K562 (cell line): ENCODE measurements at regions not wholly inside any gene's neighbourhood (a gene's known extent, or its start where the extent isn't known, plus 50 kb on each side); places are given as distances from the start of the nearest gene placed in this dataset.

Experiments
- BDP1 ChIP-seq: IDR thresholded peaks from 3 replicates; pipeline ENCODE4 v1.6.1; 2011; ENCODE audit not compliant: insufficient read length, insufficient read depth
- CHD1 ChIP-seq: fragments of 200-600 bp; sonication (generic); IDR thresholded peaks from one replicate; pipeline ENCODE4 v1.6.1; 2012; ENCODE audit warnings: mild to moderate bottlenecking, moderate library complexity, low read length, inconsistent platforms
- E2F1 ChIP-seq: sonication (generic); formaldehyde crosslinking; IDR thresholded peaks from 2 replicates; pipeline ENCODE4 v1.8.1; 2023; ENCODE audit warnings: mild to moderate bottlenecking, missing genetic modification reagents, moderate library complexity
- EWSR1 ChIP-seq: fragments of 450-650 bp; IDR thresholded peaks from 2 replicates; pipeline ENCODE4 v1.6.1; 2018; ENCODE audit warnings: borderline replicate concordance, mild to moderate bottlenecking, low read depth, moderate library complexity; ENCODE audit not compliant: partially characterized antibody
- FOXA3 ChIP-seq, 2 experiments: fragments of 450-650 bp in 1 of 2; sonication (generic) in 1 of 2; formaldehyde crosslinking; IDR thresholded peaks in 1 of 2; conservative IDR thresholded peaks in 1 of 2; 2 replicates each; pipeline versions ENCODE4 v1.4.0 to v1.8.0; 2020 to 2022; ENCODE audit warnings: mild to moderate bottlenecking in 2 of 2, missing genetic modification reagents in 1 of 2
- MTA3 ChIP-seq: fragments of 450-650 bp; formaldehyde crosslinking; IDR thresholded peaks from 2 replicates; pipeline ENCODE4 v1.6.1; 2017; ENCODE audit warnings: mild to moderate bottlenecking, borderline replicate concordance
- NCOA6 ChIP-seq: fragments of 450-650 bp; IDR thresholded peaks from 2 replicates; pipeline ENCODE4 v1.6.1; 2017; ENCODE audit warnings: mild to moderate bottlenecking
- NR2F6 ChIP-seq: fragments of 450-650 bp; formaldehyde crosslinking; IDR thresholded peaks from 2 replicates; pipeline ENCODE4 v1.4.0; 2020; ENCODE audit warnings: mild to moderate bottlenecking
- POLR2G ChIP-seq: fragments of 200-400 bp; formaldehyde crosslinking; IDR thresholded peaks from 2 replicates; pipeline ENCODE4 v1.6.1; 2017; ENCODE audit warnings: low read depth, mild to moderate bottlenecking, antibody characterized with exemption, low read length, moderate library complexity
- RAD51 ChIP-seq: fragments of 450-650 bp; IDR thresholded peaks from 2 replicates; pipeline ENCODE4 v1.7.1; 2016; ENCODE audit warnings: low read depth, mild to moderate bottlenecking, borderline replicate concordance
- RBM34 ChIP-seq: fragments of 200-400 bp; formaldehyde crosslinking; IDR thresholded peaks from 2 replicates; pipeline ENCODE4 v1.6.1; 2018; ENCODE audit warnings: low read length, borderline replicate concordance; ENCODE audit not compliant: insufficient read depth
- SMAD4 ChIP-seq: fragments of 250-450 bp; sonication (Bioruptor Pico); conservative IDR thresholded peaks from 2 replicates; pipeline ENCODE4 v1.8.0; 2021; ENCODE audit warnings: inconsistent platforms, mild to moderate bottlenecking, moderate library complexity
- ZC3H8 ChIP-seq: fragments of 450-650 bp; IDR thresholded peaks from 2 replicates; pipeline ENCODE4 v1.6.1; 2017
- ZNF121 ChIP-seq: sonication (generic); formaldehyde crosslinking; conservative IDR thresholded peaks from 2 replicates; pipeline ENCODE4 v1.8.0; 2022; ENCODE audit warnings: missing genetic modification reagents
- ZNF589 ChIP-seq: fragments of 200-800 bp; sonication (Bioruptor generic); IDR thresholded peaks from 2 replicates; pipeline ENCODE4 v1.6.1; 2016; ENCODE audit warnings: low read depth, missing genetic modification characterization, missing compliant biosample characterization
- ZNF707 ChIP-seq: fragments of 250-450 bp; sonication (Bioruptor Pico); conservative IDR thresholded peaks from 2 replicates; pipeline ENCODE4 v1.8.0; 2022; ENCODE audit warnings: inconsistent platforms, mild to moderate bottlenecking, moderate library complexity
- TF ChIP-seq, protein P1 (sequence below): fragments of 250-450 bp; sonication (Bioruptor Pico); IDR thresholded peaks from 2 replicates; pipeline ENCODE4 v1.8.0; 2021; ENCODE audit warnings: moderate library complexity, mild to moderate bottlenecking, inconsistent platforms
- TF ChIP-seq, protein P2 (sequence below): sonication (generic); formaldehyde crosslinking; IDR thresholded peaks from 2 replicates; pipeline ENCODE4 v1.5.0; 2020; ENCODE audit warnings: missing genetic modification reagents
- TF ChIP-seq, protein P3 (sequence below): fragments of 450-650 bp; IDR thresholded peaks from one replicate; pipeline ENCODE4 v1.6.1; 2018; ENCODE audit warnings: mild to moderate bottlenecking, moderate library complexity; ENCODE audit not compliant: partially characterized antibody
- TF ChIP-seq, protein P4 (sequence below): fragments of 250-450 bp; sonication (Bioruptor Pico); IDR thresholded peaks from 2 replicates; pipeline ENCODE4 v1.5.0; 2021
- TF ChIP-seq, protein P5 (sequence below): sonication (generic); IDR thresholded peaks from 2 replicates; pipeline ENCODE4 v1.6.1; 2016

- TF ChIP-seq E2F1 (no peak), ZC3H8 (no peak), CHD1 (no peak), ZNF121 (CRISPR knock-in tag) (no peak), RAD51 (peak; percentile 72), NCOA6 (no peak), ZNF707 (CRISPR knock-in tag) (no peak), SMAD4 (CRISPR knock-in tag) (peak; percentile 59), RBM34 (no peak), NR2F6 (CRISPR knock-in tag) (no peak), FOXA3 (CRISPR knock-in tag; conservative IDR thresholded peaks at IDR 0.05 in 1 of 2, IDR thresholded peaks at IDR 0.05 in 1 of 2) (peak in 1 of 2 experiments; percentile 69; a peak in 2 of 4 replicates), POLR2G (no peak), BDP1 (no peak), MTA3 (0 out of 2 replicates have a peak, but pooled peaks have one; percentile 33), ZNF589 (peak; percentile 61; the same call in 1 of the 2 replicates), EWSR1 (no peak)
- TF ChIP-seq, protein P1, sequence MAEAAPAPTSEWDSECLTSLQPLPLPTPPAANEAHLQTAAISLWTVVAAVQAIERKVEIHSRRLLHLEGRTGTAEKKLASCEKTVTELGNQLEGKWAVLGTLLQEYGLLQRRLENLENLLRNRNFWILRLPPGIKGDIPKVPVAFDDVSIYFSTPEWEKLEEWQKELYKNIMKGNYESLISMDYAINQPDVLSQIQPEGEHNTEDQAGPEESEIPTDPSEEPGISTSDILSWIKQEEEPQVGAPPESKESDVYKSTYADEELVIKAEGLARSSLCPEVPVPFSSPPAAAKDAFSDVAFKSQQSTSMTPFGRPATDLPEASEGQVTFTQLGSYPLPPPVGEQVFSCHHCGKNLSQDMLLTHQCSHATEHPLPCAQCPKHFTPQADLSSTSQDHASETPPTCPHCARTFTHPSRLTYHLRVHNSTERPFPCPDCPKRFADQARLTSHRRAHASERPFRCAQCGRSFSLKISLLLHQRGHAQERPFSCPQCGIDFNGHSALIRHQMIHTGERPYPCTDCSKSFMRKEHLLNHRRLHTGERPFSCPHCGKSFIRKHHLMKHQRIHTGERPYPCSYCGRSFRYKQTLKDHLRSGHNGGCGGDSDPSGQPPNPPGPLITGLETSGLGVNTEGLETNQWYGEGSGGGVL, result no peak
- TF ChIP-seq, protein P2, sequence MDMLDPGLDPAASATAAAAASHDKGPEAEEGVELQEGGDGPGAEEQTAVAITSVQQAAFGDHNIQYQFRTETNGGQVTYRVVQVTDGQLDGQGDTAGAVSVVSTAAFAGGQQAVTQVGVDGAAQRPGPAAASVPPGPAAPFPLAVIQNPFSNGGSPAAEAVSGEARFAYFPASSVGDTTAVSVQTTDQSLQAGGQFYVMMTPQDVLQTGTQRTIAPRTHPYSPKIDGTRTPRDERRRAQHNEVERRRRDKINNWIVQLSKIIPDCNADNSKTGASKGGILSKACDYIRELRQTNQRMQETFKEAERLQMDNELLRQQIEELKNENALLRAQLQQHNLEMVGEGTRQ (CRISPR knock-in tag), result peak; percentile 77
- TF ChIP-seq, protein P3, sequence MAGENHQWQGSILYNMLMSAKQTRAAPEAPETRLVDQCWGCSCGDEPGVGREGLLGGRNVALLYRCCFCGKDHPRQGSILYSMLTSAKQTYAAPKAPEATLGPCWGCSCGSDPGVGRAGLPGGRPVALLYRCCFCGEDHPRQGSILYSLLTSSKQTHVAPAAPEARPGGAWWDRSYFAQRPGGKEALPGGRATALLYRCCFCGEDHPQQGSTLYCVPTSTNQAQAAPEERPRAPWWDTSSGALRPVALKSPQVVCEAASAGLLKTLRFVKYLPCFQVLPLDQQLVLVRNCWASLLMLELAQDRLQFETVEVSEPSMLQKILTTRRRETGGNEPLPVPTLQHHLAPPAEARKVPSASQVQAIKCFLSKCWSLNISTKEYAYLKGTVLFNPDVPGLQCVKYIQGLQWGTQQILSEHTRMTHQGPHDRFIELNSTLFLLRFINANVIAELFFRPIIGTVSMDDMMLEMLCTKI, result no peak
- TF ChIP-seq, protein P4, sequence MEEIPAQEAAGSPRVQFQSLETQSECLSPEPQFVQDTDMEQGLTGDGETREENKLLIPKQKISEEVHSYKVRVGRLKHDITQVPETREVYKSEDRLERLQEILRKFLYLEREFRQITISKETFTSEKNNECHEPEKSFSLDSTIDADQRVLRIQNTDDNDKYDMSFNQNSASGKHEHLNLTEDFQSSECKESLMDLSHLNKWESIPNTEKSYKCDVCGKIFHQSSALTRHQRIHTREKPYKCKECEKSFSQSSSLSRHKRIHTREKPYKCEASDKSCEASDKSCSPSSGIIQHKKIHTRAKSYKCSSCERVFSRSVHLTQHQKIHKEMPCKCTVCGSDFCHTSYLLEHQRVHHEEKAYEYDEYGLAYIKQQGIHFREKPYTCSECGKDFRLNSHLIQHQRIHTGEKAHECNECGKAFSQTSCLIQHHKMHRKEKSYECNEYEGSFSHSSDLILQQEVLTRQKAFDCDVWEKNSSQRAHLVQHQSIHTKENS (CRISPR knock-in tag), result no peak
- TF ChIP-seq, protein P5, sequence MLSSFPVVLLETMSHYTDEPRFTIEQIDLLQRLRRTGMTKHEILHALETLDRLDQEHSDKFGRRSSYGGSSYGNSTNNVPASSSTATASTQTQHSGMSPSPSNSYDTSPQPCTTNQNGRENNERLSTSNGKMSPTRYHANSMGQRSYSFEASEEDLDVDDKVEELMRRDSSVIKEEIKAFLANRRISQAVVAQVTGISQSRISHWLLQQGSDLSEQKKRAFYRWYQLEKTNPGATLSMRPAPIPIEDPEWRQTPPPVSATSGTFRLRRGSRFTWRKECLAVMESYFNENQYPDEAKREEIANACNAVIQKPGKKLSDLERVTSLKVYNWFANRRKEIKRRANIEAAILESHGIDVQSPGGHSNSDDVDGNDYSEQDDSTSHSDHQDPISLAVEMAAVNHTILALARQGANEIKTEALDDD, result no peak
Observed at GRCh38 chr5:71932655-71933338, 174.5 kb upstream of the MAP1B start (continued).
